Natural killer cell treated with Interleukin-12 subunit alpha and Interleukin-12 subunit beta and Interleukin-15 and Interleukin-18, amount 100 ng/mL, for 72 hours (primary cell): ENCODE measurements at regions not wholly inside any gene's neighbourhood (a gene's known extent, or its start where the extent isn't known, plus 50 kb on each side); places are given as distances from the start of the nearest gene placed in this dataset.
"Not testable (repeated sequence)": the region's sequence is repeated elsewhere in the genome, so short reads cannot be mapped to it uniquely, and the experiment has no call there.

ENCODE experiments used
- ATAC-seq, 2 donors: fragments of 150-1000 bp; cut with Tn5 transposase in 1 of 2; sonication (Bioruptor Pico), chemical (Tn5 transposase) in 1 of 2; 2 replicates each; pipeline ENCODE4 v1.10.0; 2021
- DNase-seq: peaks from one replicate; pipeline ENCODE4 v3.0.0; 2022; ENCODE audit warnings: low spot score
- H3K27ac Mint-ChIP-seq, 2 donors: 1 replicate in 1 of 2; 2 replicates in 1 of 2; pipeline ENCODE4 v1.8.0; 2022; ENCODE audit warnings: mixed read lengths in 2 of 2, mild to moderate bottlenecking in 1 of 2, moderate library complexity in 1 of 2
- H3K27me3 Mint-ChIP-seq, 2 donors: 1 replicate in 1 of 2; 2 replicates in 1 of 2; pipeline ENCODE4 v1.8.0; 2022; ENCODE audit warnings: mixed read lengths in 2 of 2
- H3K36me3 Mint-ChIP-seq: one replicate; pipeline ENCODE4 v1.8.0; 2022; ENCODE audit warnings: mixed read lengths
- H3K4me1 Mint-ChIP-seq, 2 donors: 1 replicate in 1 of 2; 2 replicates in 1 of 2; pipeline ENCODE4 v1.8.0; 2022; ENCODE audit warnings: low read depth in 2 of 2, mixed read lengths in 2 of 2, mild to moderate bottlenecking in 1 of 2
- H3K4me3 Mint-ChIP-seq: one replicate; pipeline ENCODE4 v1.8.0; 2022; ENCODE audit warnings: mixed read lengths
- H3K9me3 Mint-ChIP-seq: 2 replicates; pipeline ENCODE4 v1.8.0; 2022; ENCODE audit warnings: mixed read lengths

GRCh38 chr4:173475751-173476150 lies 54.3 kb downstream of the HAND2 start:
- Mint-ChIP-seq H3K27me3 (no peaks in the 10 kb centered on the region), H3K4me3 (no peak overlapping the region), H3K36me3 (no peaks in the 10 kb centered on the region), H3K27ac (no peak overlapping the region), H3K9me3 (no peaks in the 10 kb centered on the region), H3K4me1 (no peaks in the 10 kb centered on the region)
- DNase-seq (no peak), ATAC-seq (no peak)

- ATAC-seq, result no peak
Measured at GRCh38 chr4:173469622-173470021, 60.4 kb downstream of the HAND2 start.

GRCh38 chr4:173468314-173468713 lies 61.7 kb downstream of the HAND2 start:
- Mint-ChIP-seq H3K36me3 (no peaks in the 10 kb centered on the region), H3K4me3 (no peak overlapping the region), H3K27ac (no peak overlapping the region), H3K27me3 (no peaks in the 10 kb centered on the region), H3K9me3 (no peaks in the 10 kb centered on the region), H3K4me1 (no peaks in the 10 kb centered on the region)
- ATAC-seq, result peak in 1 of 2 donors; percentile 57
- DNase-seq, result no peak

More at GRCh38 chr4:173469622-173470021, 60.4 kb downstream of the HAND2 start:
- Mint-ChIP-seq H3K9me3 (no peaks in the 10 kb centered on the region), H3K4me3 (no peak overlapping the region), H3K27me3 (no peaks in the 10 kb centered on the region), H3K4me1 (no peaks in the 10 kb centered on the region), H3K27ac (no peak overlapping the region), H3K36me3 (no peaks in the 10 kb centered on the region)
- no peak for DNase-seq

- Mint-ChIP-seq H3K36me3 (no peaks in the 10 kb centered on the region), H3K27me3 (no peaks in the 10 kb centered on the region), H3K9me3 (no peaks in the 10 kb centered on the region), H3K4me3 (no peak overlapping the region), H3K27ac (no peak overlapping the region), H3K4me1 (no peaks in the 10 kb centered on the region)
- ATAC-seq, result no peak
- DNase-seq, result no peak
Measured at GRCh38 chr4:173466101-173466500, 63.9 kb downstream of the HAND2 start.

- no peak for DNase-seq
- Mint-ChIP-seq H3K27me3 (no peaks in the 10 kb centered on the region), H3K27ac (no peak overlapping the region), H3K9me3 (no peaks in the 10 kb centered on the region), H3K4me3 (no peak overlapping the region), H3K36me3 (no peaks in the 10 kb centered on the region), H3K4me1 (no peaks in the 10 kb centered on the region)
- ATAC-seq, result no peak
Measured at GRCh38 chr4:173464481-173464880, 65.5 kb downstream of the HAND2 start.

- H3K27ac Mint-ChIP-seq, result no peak overlapping the region
- DNase-seq, result no peak
- H3K4me3 Mint-ChIP-seq, result no peak overlapping the region
- no peaks in the 10 kb centered on the region for H3K9me3 Mint-ChIP-seq
- H3K27me3 Mint-ChIP-seq, result no peaks in the 10 kb centered on the region
- no peaks in the 10 kb centered on the region for H3K4me1 Mint-ChIP-seq
- no peaks in the 10 kb centered on the region for H3K36me3 Mint-ChIP-seq
- no peak for ATAC-seq
Measured at GRCh38 chr4:173463816-173464215, 64.9 kb upstream of the SCRG1 start.

GRCh38 chr4:173461170-173461569 lies 62.3 kb upstream of the SCRG1 start:
- no peak for ATAC-seq
- Mint-ChIP-seq H3K4me3 (no peak overlapping the region), H3K36me3 (peaks cover 5% of the 10 kb centered on the region), H3K4me1 (no peaks in the 10 kb centered on the region), H3K27me3 (no peaks in the 10 kb centered on the region), H3K27ac (no peak overlapping the region), H3K9me3 (no peaks in the 10 kb centered on the region)
- no peak for DNase-seq

- Mint-ChIP-seq H3K36me3 (peaks cover 5% of the 10 kb centered on the region), H3K27me3 (no peaks in the 10 kb centered on the region), H3K27ac (no peak overlapping the region), H3K9me3 (no peaks in the 10 kb centered on the region), H3K4me1 (no peaks in the 10 kb centered on the region), H3K4me3 (no peak overlapping the region)
- ATAC-seq (no peak), DNase-seq (no peak)
Measured at GRCh38 chr4:173459857-173460256, 60.9 kb upstream of the SCRG1 start.

GRCh38 chr4:173457893-173458292 lies 59.0 kb upstream of the SCRG1 start:
- ATAC-seq (no peak), DNase-seq (no peak)
- Mint-ChIP-seq H3K4me1 (no peaks in the 10 kb centered on the region), H3K9me3 (no peaks in the 10 kb centered on the region), H3K36me3 (peaks cover 5% of the 10 kb centered on the region), H3K4me3 (no peak overlapping the region), H3K27me3 (no peaks in the 10 kb centered on the region), H3K27ac (no peak overlapping the region)

GRCh38 chr4:173451435-173451834 lies 52.5 kb upstream of the SCRG1 start:
- H3K36me3 Mint-ChIP-seq, result not testable (repeated sequence)

GRCh38 chr4:173450281-173450680 lies 51.4 kb upstream of the SCRG1 start:
- H3K27ac Mint-ChIP-seq, result no peak overlapping the region
- no peaks in the 10 kb centered on the region for H3K36me3 Mint-ChIP-seq
- no peak overlapping the region for H3K4me3 Mint-ChIP-seq
- H3K27me3 Mint-ChIP-seq, result no peaks in the 10 kb centered on the region
- DNase-seq (no peak), ATAC-seq (no peak)
- H3K9me3 Mint-ChIP-seq, result no peaks in the 10 kb centered on the region
- no peaks in the 10 kb centered on the region for H3K4me1 Mint-ChIP-seq

More at GRCh38 chr4:173451435-173451834, 52.5 kb upstream of the SCRG1 start:
- H3K27me3 Mint-ChIP-seq, H3K9me3 Mint-ChIP-seq, DNase-seq, ATAC-seq, H3K4me1 Mint-ChIP-seq, H3K27ac Mint-ChIP-seq, H3K4me3 Mint-ChIP-seq: not testable (repeated sequence)

GRCh38 chr4:173449380-173449717 lies 50.4 kb upstream of the SCRG1 start:
- no peak for ATAC-seq

GRCh38 chr4:173448608-173449379 lies 49.9 kb upstream of the SCRG1 start:
- no peaks in the 10 kb centered on the region for H3K36me3 Mint-ChIP-seq
- no peak overlapping the region for H3K4me3 Mint-ChIP-seq
- H3K27me3 Mint-ChIP-seq, result no peaks in the 10 kb centered on the region
- DNase-seq, result no peak
- H3K9me3 Mint-ChIP-seq, result no peaks in the 10 kb centered on the region
- H3K27ac Mint-ChIP-seq, result no peak overlapping the region
- no peak for ATAC-seq
- no peaks in the 10 kb centered on the region for H3K4me1 Mint-ChIP-seq

More at GRCh38 chr4:173449380-173449717, 50.4 kb upstream of the SCRG1 start:
- Mint-ChIP-seq H3K9me3 (no peaks in the 10 kb centered on the region), H3K27ac (no peak overlapping the region), H3K4me3 (no peak overlapping the region), H3K4me1 (no peaks in the 10 kb centered on the region), H3K36me3 (no peaks in the 10 kb centered on the region), H3K27me3 (no peaks in the 10 kb centered on the region)
- DNase-seq, result no peak
